OCI-LY7 (cell line): ENCODE measurements at regions not wholly inside any gene's neighbourhood (a gene's known extent, or its start where the extent isn't known, plus 50 kb on each side); places are given as distances from the start of the nearest gene placed in this dataset.
"Not testable (repeated sequence)": the region's sequence is repeated elsewhere in the genome, so short reads cannot be mapped to it uniquely, and the experiment has no call there.

Experiments
- BruUV-seq: library from RNA; stranded (reverse); fragments of 400-500 nt; replicated peaks from 2 replicates; lab custom pipeline; 2021; lab: Mats Ljungman, UMichigan
- CTCF ChIA-PET: fragments of 300-600 bp; sonication (Branson Sonifier 250); formaldehyde crosslinking; loops from one replicate; lab custom pipeline; 2022; ENCODE audit warnings: antibody characterized with exemption; ENCODE audit not compliant: unreplicated experiment; lab: Charles Lee
- POLR2A ChIA-PET: fragments of 300-600 bp; sonication (Branson Sonifier 250); formaldehyde crosslinking; loops from one replicate; lab custom pipeline; 2022; ENCODE audit warnings: antibody characterized with exemption; lab: Charles Lee
- DNase-seq: peaks from one replicate; pipeline ENCODE4 v3.0.0-alpha.2; 2015; ENCODE audit warnings: low spot score
- H2AFZ ChIP-seq: fragments of 200-600 bp; sonication (generic), shearing (Covaris generic); 2 replicates; pipeline ENCODE4 v1.6.1; 2014; ENCODE audit warnings: mild to moderate bottlenecking, antibody characterized with exemption, low read length, moderate library complexity
- H3K27ac ChIP-seq: fragments of 200-600 bp; sonication (generic); 2 replicates; pipeline ENCODE4 v1.5.1; 2014; ENCODE audit warnings: mixed run types, low read depth, mild to moderate bottlenecking, moderate library complexity, low read length, inconsistent platforms; ENCODE audit not compliant: poor library complexity, severe bottlenecking
- H3K36me3 ChIP-seq: fragments of 200-600 bp; sonication (generic); 2 replicates; pipeline ENCODE4 v1.6.1; 2014; ENCODE audit warnings: mild to moderate bottlenecking, antibody characterized with exemption, low read length, moderate library complexity, mixed read lengths; ENCODE audit not compliant: insufficient read depth
- H3K4me1 ChIP-seq: fragments of 200-600 bp; sonication (generic); 2 replicates; pipeline ENCODE4 v1.5.1; 2014; ENCODE audit warnings: mild to moderate bottlenecking, low read length; ENCODE audit not compliant: insufficient read depth, poor library complexity, severe bottlenecking
- H3K4me2 ChIP-seq: fragments of 200-600 bp; sonication (generic); 2 replicates; pipeline ENCODE4 v1.6.1; 2014; ENCODE audit warnings: mild to moderate bottlenecking, low read length
- H3K4me3 ChIP-seq: fragments of 200-600 bp; sonication (generic); 2 replicates; pipeline ENCODE4 v1.5.1; 2014; ENCODE audit warnings: mild to moderate bottlenecking, low read depth, low read length; ENCODE audit not compliant: poor library complexity, severe bottlenecking
- H3K79me2 ChIP-seq: fragments of 200-600 bp; sonication (generic); 2 replicates; pipeline ENCODE4 v1.6.1; 2016; ENCODE audit warnings: low read depth, mild to moderate bottlenecking, low read length, moderate library complexity, mixed read lengths; ENCODE audit not compliant: insufficient read depth
- H3K9me2 ChIP-seq: fragments of 200-600 bp; sonication (generic); 2 replicates; pipeline ENCODE4 v1.6.1; 2016; ENCODE audit warnings: mild to moderate bottlenecking, low read length, mixed read lengths; ENCODE audit not compliant: insufficient read depth
- H3K9me3 ChIP-seq: fragments of 200-600 bp; sonication (generic); 2 replicates; pipeline ENCODE4 v1.6.1; 2014; ENCODE audit warnings: mild to moderate bottlenecking, mixed run types, low read length, mixed read lengths
- H4K20me1 ChIP-seq: fragments of 200-600 bp; sonication (generic); 2 replicates; pipeline ENCODE4 v1.6.1; 2014; ENCODE audit warnings: mild to moderate bottlenecking, antibody characterized with exemption, low read length, moderate library complexity, mixed read lengths; ENCODE audit not compliant: insufficient read depth
- EZH2phosphoT487 ChIP-seq: fragments of 200-600 bp; sonication (generic); IDR thresholded peaks from 2 replicates; pipeline ENCODE4 v1.6.1; 2018; ENCODE audit warnings: low read depth, borderline replicate concordance, mild to moderate bottlenecking, mixed run types, antibody characterized with exemption, low read length, moderate library complexity, mixed read lengths
- intact Hi-C: fragments of 100-400 bp; cut with micrococcal nuclease; formaldehyde crosslinking; loops from one replicate; pipeline ENCODE4 v1.10.0; 2022; ENCODE audit not compliant: unreplicated experiment
- TF ChIP-seq, protein P1 (sequence below): fragments of 200-600 bp; sonication (generic); conservative IDR thresholded peaks from 2 replicates; pipeline ENCODE4 v1.5.1; 2014; ENCODE audit warnings: mild to moderate bottlenecking, antibody characterized with exemption, low read length, moderate library complexity, mixed read lengths

DNA sequence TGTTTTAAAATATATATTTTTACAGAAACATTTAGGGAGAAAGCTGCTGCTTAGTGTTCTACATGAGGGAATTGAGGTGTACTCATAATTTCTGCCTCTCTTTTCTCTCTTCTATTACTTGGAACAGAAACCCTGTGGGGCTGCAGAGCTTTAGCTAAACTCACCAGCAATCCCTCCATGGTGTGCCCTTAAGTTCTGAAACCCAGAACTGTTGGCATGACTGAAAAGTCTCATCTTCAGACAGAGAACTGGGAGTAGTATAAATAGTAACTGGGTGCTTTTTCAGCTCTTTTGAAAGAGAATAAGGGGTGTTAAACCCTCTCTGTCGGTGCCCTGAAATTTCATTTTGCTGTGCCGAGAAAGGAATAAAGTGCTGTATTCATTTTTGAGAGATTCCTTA lies 294.9 kb upstream of the BOD1L1 start:
- Histone ChIP-seq H3K79me2 (no peaks in the 10 kb centered on the region), H4K20me1 (no peaks in the 10 kb centered on the region), H3K27ac (no peak overlapping the region), H2AFZ (no peak overlapping the region), H3K4me1 (no peaks in the 10 kb centered on the region), H3K36me3 (no peaks in the 10 kb centered on the region), H3K4me3 (no peak overlapping the region), H3K9me3 (no peaks in the 10 kb centered on the region), H3K9me2 (no peaks in the 10 kb centered on the region), H3K4me2 (no peak overlapping the region)
- intact Hi-C loops = no loop called here
- no peak for TF ChIP-seq EZH2phosphoT487
- TF ChIP-seq, protein P1, sequence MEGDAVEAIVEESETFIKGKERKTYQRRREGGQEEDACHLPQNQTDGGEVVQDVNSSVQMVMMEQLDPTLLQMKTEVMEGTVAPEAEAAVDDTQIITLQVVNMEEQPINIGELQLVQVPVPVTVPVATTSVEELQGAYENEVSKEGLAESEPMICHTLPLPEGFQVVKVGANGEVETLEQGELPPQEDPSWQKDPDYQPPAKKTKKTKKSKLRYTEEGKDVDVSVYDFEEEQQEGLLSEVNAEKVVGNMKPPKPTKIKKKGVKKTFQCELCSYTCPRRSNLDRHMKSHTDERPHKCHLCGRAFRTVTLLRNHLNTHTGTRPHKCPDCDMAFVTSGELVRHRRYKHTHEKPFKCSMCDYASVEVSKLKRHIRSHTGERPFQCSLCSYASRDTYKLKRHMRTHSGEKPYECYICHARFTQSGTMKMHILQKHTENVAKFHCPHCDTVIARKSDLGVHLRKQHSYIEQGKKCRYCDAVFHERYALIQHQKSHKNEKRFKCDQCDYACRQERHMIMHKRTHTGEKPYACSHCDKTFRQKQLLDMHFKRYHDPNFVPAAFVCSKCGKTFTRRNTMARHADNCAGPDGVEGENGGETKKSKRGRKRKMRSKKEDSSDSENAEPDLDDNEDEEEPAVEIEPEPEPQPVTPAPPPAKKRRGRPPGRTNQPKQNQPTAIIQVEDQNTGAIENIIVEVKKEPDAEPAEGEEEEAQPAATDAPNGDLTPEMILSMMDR = no peak
- CTCF ChIA-PET = no interaction called here
- BruUV-seq = no TSS peak
- no peak for DNase-seq
- POLR2A ChIA-PET = no interaction called here

DNA sequence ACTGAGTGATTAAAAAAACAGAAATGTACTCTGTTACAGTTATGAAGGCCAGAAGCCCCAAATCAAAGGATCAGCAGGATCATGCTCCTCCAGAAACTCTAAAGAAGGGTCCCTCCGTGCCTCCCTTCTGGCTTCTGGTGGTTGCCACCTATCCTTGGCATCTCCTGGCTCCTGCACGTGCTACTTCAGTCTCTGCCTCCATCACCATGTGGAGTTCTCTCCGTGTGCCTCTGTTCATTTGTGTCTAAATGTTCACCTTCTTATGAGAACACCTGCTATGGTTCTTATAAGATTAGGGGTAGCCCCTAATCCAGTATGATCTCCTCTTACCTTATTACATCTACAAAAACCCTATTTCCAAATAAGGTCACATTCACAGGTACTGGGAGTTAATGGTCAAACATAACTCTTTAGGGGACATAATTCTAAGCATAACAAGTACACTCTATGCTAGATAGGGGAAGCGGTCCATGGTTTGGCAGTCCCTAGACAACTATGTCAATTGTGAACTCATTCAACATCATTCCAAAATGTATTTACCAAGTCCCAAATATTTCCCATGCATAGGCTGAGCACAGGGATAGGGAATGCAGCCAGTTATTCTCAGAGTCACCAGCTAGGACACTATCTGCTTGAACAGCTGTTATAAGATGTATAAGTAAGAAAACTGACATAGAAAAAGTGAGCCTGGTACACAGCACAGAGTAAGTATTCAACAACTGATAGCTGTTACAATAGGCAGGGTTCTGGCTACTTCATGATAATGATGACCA lies 295.5 kb upstream of the BOD1L1 start:
- H4K20me1 ChIP-seq = no peaks in the 10 kb centered on the region
- POLR2A ChIA-PET = no interaction called here
- intact Hi-C loops = no loop called here
- no peaks in the 10 kb centered on the region for H3K9me3 ChIP-seq
- H2AFZ ChIP-seq = no peak overlapping the region
- H3K4me2 ChIP-seq = no peak overlapping the region
- H3K4me3 ChIP-seq = no peak overlapping the region
- TF ChIP-seq, protein P1 = no peak
- no peak for TF ChIP-seq EZH2phosphoT487
- no peak for DNase-seq
- CTCF ChIA-PET = no interaction called here
- H3K79me2 ChIP-seq = no peaks in the 10 kb centered on the region
- no TSS peak for BruUV-seq
- no peak overlapping the region for H3K27ac ChIP-seq
- H3K4me1 ChIP-seq = no peaks in the 10 kb centered on the region
- H3K36me3 ChIP-seq = no peaks in the 10 kb centered on the region
- H3K9me2 ChIP-seq = no peaks in the 10 kb centered on the region

DNA sequence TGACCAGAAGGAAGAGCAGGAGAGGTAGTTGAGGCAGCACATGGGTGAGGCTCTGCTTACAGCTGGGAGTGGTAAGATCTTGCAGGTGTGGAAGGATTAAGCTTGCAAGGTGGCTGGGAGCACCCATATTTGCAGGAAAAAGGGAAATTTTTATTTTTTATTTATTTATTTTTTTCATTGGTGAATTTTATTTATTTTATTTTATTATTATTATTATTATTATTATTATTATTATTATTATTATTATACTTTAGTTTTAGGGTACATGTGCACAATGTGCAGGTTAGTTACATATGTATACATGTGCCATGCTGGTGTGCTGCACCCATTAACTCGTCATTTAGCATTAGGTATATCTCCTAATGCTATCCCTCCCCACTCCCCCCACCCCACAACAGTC lies 297.4 kb upstream of the BOD1L1 start:
- H3K9me3 ChIP-seq, CTCF ChIA-PET, H3K4me2 ChIP-seq, H2AFZ ChIP-seq, DNase-seq, H3K4me1 ChIP-seq, H4K20me1 ChIP-seq, H3K27ac ChIP-seq, H3K36me3 ChIP-seq, H3K9me2 ChIP-seq, H3K79me2 ChIP-seq, BruUV-seq, intact Hi-C loops, H3K4me3 ChIP-seq: not testable (repeated sequence)
- POLR2A ChIA-PET = interaction anchor here (0.7 kb wide), 1 partner anchor 241 kb away, joined by 3 read pairs; no protein-coding TSS in a partner anchor
